WTC11 (cell line): ENCODE measurements at regions not wholly inside any gene's neighbourhood (a gene's known extent, or its start where the extent isn't known, plus 50 kb on each side); places are given as distances from the start of the nearest gene placed in this dataset.

ENCODE experiments used
- ATAC-seq: fragments of 200-7000 bp; cut with Tn5 transposase; 2 replicates; pipeline ENCODE4 v1.10.0; 2021; ENCODE audit warnings: mild to moderate bottlenecking, moderate library complexity
- CTCF ChIA-PET: fragments of 300-600 bp; sonication (Branson Sonifier 250); formaldehyde crosslinking; loops from one replicate; lab custom pipeline; 2021; ENCODE audit warnings: antibody characterized with exemption; lab: Charles Lee
- POLR2A ChIA-PET: fragments of 350-600 bp; sonication (Branson Sonifier 250); formaldehyde crosslinking; loops from one replicate; lab custom pipeline; 2021; ENCODE audit warnings: antibody characterized with exemption; lab: Charles Lee
- DNase-seq: peaks from one replicate; pipeline ENCODE4 v3.0.0; 2021; ENCODE audit warnings: low spot score
- H3K27ac Mint-ChIP-seq: 2 replicates; pipeline ENCODE4 v1.8.0; 2021; ENCODE audit warnings: mixed read lengths
- H3K27me3 Mint-ChIP-seq: 2 replicates; pipeline ENCODE4 v1.8.0; 2021; ENCODE audit warnings: low read depth, mild to moderate bottlenecking, moderate library complexity, mixed read lengths
- H3K36me3 Mint-ChIP-seq: 2 replicates; pipeline ENCODE4 v1.8.0; 2021; ENCODE audit warnings: mixed read lengths
- H3K4me1 Mint-ChIP-seq: 2 replicates; pipeline ENCODE4 v1.8.0; 2022; ENCODE audit warnings: mixed read lengths
- H3K4me3 Mint-ChIP-seq: 2 replicates; pipeline ENCODE4 v1.8.0; 2021; ENCODE audit warnings: mild to moderate bottlenecking, moderate library complexity, mixed read lengths
- H3K9me3 Mint-ChIP-seq: 2 replicates; pipeline ENCODE4 v1.8.0; 2021; ENCODE audit warnings: mixed read lengths
- ETV6 ChIP-seq: sonication (generic); formaldehyde crosslinking; IDR thresholded peaks from 2 replicates; pipeline ENCODE4 v1.8.1; 2022; ENCODE audit warnings: mild to moderate bottlenecking, missing genetic modification reagents
- GRHL2 ChIP-seq: fragments of 250-450 bp; sonication (Bioruptor Pico); IDR thresholded peaks from 2 replicates; pipeline ENCODE4 v1.8.0; 2022; ENCODE audit warnings: mild to moderate bottlenecking, moderate library complexity; ENCODE audit not compliant: insufficient replicate concordance, severe bottlenecking
- SP1 ChIP-seq: sonication (generic); formaldehyde crosslinking; conservative IDR thresholded peaks from 2 replicates; pipeline ENCODE4 v1.8.1; 2022; ENCODE audit warnings: missing genetic modification reagents
- TEAD1 ChIP-seq: sonication (generic); formaldehyde crosslinking; IDR thresholded peaks from 2 replicates; pipeline ENCODE4 v1.8.0; 2022; ENCODE audit warnings: mild to moderate bottlenecking, missing genetic modification reagents
- ZNF121 ChIP-seq: sonication (generic); formaldehyde crosslinking; IDR thresholded peaks from 2 replicates; pipeline ENCODE4 v1.8.0; 2023; ENCODE audit warnings: missing genetic modification reagents
- ZNF138 ChIP-seq: sonication (generic); formaldehyde crosslinking; conservative IDR thresholded peaks from 2 replicates; pipeline ENCODE4 v1.8.1; 2022; ENCODE audit warnings: mild to moderate bottlenecking, moderate library complexity, missing genetic modification reagents
- ZNF423 ChIP-seq: fragments of 250-450 bp; sonication (Bioruptor Pico); IDR thresholded peaks from 2 replicates; pipeline ENCODE4 v2.1.2; 2022; ENCODE audit warnings: mild to moderate bottlenecking, moderate library complexity
- TF ChIP-seq, protein P1 (sequence below): sonication (generic); formaldehyde crosslinking; IDR thresholded peaks from 2 replicates; pipeline ENCODE4 v1.8.0; 2022; ENCODE audit warnings: mild to moderate bottlenecking, missing genetic modification reagents
- TF ChIP-seq, protein P2 (sequence below): sonication (generic); formaldehyde crosslinking; IDR thresholded peaks from 2 replicates; pipeline ENCODE4 v1.8.1; 2023; ENCODE audit warnings: mild to moderate bottlenecking, missing genetic modification reagents
- TF ChIP-seq, protein P3 (sequence below): fragments of 250-450 bp; sonication (Bioruptor Pico); IDR thresholded peaks from 2 replicates; pipeline ENCODE4 v1.9.0; 2021; ENCODE audit warnings: mild to moderate bottlenecking
- TF ChIP-seq, protein P4 (sequence below): sonication (generic); formaldehyde crosslinking; IDR thresholded peaks from 2 replicates; pipeline ENCODE4 v1.8.1; 2022; ENCODE audit warnings: missing genetic modification reagents, borderline replicate concordance
- TF ChIP-seq, protein P5 (sequence below): fragments of 250-450 bp; sonication (Bioruptor Pico); IDR thresholded peaks from 2 replicates; pipeline ENCODE4 v1.9.0; 2021; ENCODE audit warnings: mild to moderate bottlenecking
- TF ChIP-seq, protein P6 (sequence below): fragments of 250-450 bp; sonication (Bioruptor Pico); IDR thresholded peaks from 2 replicates; pipeline ENCODE4 v1.9.0; 2021; ENCODE audit warnings: mild to moderate bottlenecking, borderline replicate concordance
- TF ChIP-seq, protein P7 (sequence below): sonication (generic); formaldehyde crosslinking; IDR thresholded peaks from 2 replicates; pipeline ENCODE4 v1.8.1; 2022; ENCODE audit warnings: low read depth, mild to moderate bottlenecking, moderate library complexity, missing genetic modification reagents, borderline replicate concordance
- TF ChIP-seq, protein P8 (sequence below): sonication (generic); formaldehyde crosslinking; IDR thresholded peaks from 2 replicates; pipeline ENCODE4 v1.8.1; 2023; ENCODE audit warnings: mild to moderate bottlenecking, missing genetic modification reagents, borderline replicate concordance

DNA sequence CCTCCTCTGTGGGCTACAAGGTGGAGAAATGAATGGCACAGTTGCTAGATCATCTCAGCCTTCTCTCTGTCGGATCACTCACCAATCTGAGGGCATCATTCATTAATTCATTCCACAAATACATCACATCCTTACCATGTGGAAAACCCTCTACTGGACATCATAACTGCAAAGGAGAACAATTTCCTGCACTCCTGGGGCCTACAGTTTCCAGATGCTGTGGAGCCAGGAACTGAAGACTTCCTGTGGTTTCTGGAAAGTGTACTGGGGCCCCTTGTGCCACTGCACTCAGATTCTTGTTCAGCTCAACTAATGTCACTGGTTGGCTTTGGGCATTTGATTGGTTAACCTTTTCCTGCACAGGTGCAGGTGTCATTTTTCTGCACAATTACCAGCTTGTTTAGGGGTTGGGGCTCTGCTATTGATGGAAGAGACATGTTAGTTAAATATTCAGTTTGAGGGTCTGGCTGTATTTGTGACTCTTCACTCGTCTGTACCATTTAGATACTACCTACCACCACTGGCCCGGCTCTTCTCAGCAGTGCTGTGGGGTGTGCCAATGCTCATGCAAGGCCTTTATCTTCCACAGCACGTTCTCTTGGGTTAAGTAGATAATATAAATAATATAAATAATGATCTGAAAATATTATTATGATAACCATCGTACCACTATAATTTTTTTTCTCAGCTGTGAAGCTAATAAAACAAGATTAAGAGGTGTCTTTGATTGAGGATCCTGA is 427.3 kb downstream of the TSN start:
- H3K4me1 Mint-ChIP-seq = peaks cover 6% of the 10 kb centered on the region
- ATAC-seq (no peak), DNase-seq (no peak)
- no peak overlapping the region for H3K27ac Mint-ChIP-seq
- CTCF ChIA-PET = no interaction called here
- TF ChIP-seq, protein P1, sequence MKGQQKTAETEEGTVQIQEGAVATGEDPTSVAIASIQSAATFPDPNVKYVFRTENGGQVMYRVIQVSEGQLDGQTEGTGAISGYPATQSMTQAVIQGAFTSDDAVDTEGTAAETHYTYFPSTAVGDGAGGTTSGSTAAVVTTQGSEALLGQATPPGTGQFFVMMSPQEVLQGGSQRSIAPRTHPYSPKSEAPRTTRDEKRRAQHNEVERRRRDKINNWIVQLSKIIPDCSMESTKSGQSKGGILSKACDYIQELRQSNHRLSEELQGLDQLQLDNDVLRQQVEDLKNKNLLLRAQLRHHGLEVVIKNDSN = no peak
- TF ChIP-seq, protein P2, sequence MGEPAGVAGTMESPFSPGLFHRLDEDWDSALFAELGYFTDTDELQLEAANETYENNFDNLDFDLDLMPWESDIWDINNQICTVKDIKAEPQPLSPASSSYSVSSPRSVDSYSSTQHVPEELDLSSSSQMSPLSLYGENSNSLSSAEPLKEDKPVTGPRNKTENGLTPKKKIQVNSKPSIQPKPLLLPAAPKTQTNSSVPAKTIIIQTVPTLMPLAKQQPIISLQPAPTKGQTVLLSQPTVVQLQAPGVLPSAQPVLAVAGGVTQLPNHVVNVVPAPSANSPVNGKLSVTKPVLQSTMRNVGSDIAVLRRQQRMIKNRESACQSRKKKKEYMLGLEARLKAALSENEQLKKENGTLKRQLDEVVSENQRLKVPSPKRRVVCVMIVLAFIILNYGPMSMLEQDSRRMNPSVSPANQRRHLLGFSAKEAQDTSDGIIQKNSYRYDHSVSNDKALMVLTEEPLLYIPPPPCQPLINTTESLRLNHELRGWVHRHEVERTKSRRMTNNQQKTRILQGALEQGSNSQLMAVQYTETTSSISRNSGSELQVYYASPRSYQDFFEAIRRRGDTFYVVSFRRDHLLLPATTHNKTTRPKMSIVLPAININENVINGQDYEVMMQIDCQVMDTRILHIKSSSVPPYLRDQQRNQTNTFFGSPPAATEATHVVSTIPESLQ (CRISPR knock-in tag) = no peak
- TF ChIP-seq, protein P3, sequence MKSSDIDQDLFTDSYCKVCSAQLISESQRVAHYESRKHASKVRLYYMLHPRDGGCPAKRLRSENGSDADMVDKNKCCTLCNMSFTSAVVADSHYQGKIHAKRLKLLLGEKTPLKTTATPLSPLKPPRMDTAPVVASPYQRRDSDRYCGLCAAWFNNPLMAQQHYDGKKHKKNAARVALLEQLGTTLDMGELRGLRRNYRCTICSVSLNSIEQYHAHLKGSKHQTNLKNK (CRISPR knock-in tag) = no peak
- TF ChIP-seq ZNF121 (no peak), ZNF138 (no peak)
- TF ChIP-seq, protein P4, sequence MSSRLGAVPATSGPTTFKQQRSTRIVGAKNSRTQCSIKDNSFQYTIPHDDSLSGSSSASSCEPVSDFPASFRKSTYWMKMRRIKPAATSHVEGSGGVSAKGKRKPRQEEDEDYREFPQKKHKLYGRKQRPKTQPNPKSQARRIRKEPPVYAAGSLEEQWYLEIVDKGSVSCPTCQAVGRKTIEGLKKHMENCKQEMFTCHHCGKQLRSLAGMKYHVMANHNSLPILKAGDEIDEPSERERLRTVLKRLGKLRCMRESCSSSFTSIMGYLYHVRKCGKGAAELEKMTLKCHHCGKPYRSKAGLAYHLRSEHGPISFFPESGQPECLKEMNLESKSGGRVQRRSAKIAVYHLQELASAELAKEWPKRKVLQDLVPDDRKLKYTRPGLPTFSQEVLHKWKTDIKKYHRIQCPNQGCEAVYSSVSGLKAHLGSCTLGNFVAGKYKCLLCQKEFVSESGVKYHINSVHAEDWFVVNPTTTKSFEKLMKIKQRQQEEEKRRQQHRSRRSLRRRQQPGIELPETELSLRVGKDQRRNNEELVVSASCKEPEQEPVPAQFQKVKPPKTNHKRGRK = no peak
- TF ChIP-seq, protein P5, sequence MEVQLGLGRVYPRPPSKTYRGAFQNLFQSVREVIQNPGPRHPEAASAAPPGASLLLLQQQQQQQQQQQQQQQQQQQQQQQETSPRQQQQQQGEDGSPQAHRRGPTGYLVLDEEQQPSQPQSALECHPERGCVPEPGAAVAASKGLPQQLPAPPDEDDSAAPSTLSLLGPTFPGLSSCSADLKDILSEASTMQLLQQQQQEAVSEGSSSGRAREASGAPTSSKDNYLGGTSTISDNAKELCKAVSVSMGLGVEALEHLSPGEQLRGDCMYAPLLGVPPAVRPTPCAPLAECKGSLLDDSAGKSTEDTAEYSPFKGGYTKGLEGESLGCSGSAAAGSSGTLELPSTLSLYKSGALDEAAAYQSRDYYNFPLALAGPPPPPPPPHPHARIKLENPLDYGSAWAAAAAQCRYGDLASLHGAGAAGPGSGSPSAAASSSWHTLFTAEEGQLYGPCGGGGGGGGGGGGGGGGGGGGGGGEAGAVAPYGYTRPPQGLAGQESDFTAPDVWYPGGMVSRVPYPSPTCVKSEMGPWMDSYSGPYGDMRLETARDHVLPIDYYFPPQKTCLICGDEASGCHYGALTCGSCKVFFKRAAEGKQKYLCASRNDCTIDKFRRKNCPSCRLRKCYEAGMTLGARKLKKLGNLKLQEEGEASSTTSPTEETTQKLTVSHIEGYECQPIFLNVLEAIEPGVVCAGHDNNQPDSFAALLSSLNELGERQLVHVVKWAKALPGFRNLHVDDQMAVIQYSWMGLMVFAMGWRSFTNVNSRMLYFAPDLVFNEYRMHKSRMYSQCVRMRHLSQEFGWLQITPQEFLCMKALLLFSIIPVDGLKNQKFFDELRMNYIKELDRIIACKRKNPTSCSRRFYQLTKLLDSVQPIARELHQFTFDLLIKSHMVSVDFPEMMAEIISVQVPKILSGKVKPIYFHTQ (CRISPR knock-in tag) = no peak
- TF ChIP-seq, protein P6, sequence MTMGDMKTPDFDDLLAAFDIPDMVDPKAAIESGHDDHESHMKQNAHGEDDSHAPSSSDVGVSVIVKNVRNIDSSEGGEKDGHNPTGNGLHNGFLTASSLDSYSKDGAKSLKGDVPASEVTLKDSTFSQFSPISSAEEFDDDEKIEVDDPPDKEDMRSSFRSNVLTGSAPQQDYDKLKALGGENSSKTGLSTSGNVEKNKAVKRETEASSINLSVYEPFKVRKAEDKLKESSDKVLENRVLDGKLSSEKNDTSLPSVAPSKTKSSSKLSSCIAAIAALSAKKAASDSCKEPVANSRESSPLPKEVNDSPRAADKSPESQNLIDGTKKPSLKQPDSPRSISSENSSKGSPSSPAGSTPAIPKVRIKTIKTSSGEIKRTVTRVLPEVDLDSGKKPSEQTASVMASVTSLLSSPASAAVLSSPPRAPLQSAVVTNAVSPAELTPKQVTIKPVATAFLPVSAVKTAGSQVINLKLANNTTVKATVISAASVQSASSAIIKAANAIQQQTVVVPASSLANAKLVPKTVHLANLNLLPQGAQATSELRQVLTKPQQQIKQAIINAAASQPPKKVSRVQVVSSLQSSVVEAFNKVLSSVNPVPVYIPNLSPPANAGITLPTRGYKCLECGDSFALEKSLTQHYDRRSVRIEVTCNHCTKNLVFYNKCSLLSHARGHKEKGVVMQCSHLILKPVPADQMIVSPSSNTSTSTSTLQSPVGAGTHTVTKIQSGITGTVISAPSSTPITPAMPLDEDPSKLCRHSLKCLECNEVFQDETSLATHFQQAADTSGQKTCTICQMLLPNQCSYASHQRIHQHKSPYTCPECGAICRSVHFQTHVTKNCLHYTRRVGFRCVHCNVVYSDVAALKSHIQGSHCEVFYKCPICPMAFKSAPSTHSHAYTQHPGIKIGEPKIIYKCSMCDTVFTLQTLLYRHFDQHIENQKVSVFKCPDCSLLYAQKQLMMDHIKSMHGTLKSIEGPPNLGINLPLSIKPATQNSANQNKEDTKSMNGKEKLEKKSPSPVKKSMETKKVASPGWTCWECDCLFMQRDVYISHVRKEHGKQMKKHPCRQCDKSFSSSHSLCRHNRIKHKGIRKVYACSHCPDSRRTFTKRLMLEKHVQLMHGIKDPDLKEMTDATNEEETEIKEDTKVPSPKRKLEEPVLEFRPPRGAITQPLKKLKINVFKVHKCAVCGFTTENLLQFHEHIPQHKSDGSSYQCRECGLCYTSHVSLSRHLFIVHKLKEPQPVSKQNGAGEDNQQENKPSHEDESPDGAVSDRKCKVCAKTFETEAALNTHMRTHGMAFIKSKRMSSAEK = no peak
- TF ChIP-seq, protein P7, sequence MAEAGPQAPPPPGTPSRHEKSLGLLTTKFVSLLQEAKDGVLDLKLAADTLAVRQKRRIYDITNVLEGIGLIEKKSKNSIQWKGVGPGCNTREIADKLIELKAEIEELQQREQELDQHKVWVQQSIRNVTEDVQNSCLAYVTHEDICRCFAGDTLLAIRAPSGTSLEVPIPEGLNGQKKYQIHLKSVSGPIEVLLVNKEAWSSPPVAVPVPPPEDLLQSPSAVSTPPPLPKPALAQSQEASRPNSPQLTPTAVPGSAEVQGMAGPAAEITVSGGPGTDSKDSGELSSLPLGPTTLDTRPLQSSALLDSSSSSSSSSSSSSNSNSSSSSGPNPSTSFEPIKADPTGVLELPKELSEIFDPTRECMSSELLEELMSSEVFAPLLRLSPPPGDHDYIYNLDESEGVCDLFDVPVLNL (CRISPR knock-in tag) = no peak
- peaks cover 37% of the 10 kb centered on the region for H3K9me3 Mint-ChIP-seq
- H3K4me3 Mint-ChIP-seq = no peak overlapping the region
- POLR2A ChIA-PET = no interaction called here
- H3K36me3 Mint-ChIP-seq = peaks cover 7% of the 10 kb centered on the region
- H3K27me3 Mint-ChIP-seq = peaks cover 2% of the 10 kb centered on the region; the same call in 1 of the 2 replicates

DNA sequence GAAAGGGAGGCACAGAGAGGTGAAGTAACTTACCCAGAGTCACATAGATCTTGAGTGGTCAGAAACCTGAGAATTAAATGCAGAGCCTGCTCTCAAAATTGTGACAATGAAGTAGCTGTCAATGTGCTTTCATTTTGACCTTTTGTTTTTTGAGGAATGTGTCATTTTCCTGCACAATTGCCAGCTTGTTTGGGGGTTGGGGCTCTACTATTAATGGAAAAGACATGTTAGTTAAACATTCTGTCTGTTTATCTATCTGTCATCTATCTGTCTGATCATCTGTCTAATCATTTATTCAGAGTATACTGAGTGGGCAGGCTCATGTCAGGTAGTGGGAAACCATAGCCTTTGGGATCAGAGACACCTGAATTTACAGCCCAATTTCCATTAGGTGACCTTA is 428.4 kb downstream of the TSN start:
- ChIA-PET CTCF (no interaction called here), POLR2A (no interaction called here)
- ATAC-seq (no peak), DNase-seq (no peak)
- Mint-ChIP-seq H3K27me3 (peaks cover 2% of the 10 kb centered on the region; the same call in 1 of the 2 replicates), H3K9me3 (peaks cover 31% of the 10 kb centered on the region), H3K27ac (no peak overlapping the region), H3K36me3 (peaks cover 7% of the 10 kb centered on the region), H3K4me1 (peaks cover 6% of the 10 kb centered on the region), H3K4me3 (no peak overlapping the region)
- TF ChIP-seq ETV6 (CRISPR knock-in tag) = no peak
- TF ChIP-seq ZNF423 (CRISPR knock-in tag) = no peak
- TF ChIP-seq, protein P7 (CRISPR knock-in tag) = no peak
- TF ChIP-seq GRHL2 (CRISPR knock-in tag) = no peak
- no peak for TF ChIP-seq TEAD1 (CRISPR knock-in tag)
- TF ChIP-seq SP1 (CRISPR knock-in tag) = no peak
- TF ChIP-seq, protein P8, sequence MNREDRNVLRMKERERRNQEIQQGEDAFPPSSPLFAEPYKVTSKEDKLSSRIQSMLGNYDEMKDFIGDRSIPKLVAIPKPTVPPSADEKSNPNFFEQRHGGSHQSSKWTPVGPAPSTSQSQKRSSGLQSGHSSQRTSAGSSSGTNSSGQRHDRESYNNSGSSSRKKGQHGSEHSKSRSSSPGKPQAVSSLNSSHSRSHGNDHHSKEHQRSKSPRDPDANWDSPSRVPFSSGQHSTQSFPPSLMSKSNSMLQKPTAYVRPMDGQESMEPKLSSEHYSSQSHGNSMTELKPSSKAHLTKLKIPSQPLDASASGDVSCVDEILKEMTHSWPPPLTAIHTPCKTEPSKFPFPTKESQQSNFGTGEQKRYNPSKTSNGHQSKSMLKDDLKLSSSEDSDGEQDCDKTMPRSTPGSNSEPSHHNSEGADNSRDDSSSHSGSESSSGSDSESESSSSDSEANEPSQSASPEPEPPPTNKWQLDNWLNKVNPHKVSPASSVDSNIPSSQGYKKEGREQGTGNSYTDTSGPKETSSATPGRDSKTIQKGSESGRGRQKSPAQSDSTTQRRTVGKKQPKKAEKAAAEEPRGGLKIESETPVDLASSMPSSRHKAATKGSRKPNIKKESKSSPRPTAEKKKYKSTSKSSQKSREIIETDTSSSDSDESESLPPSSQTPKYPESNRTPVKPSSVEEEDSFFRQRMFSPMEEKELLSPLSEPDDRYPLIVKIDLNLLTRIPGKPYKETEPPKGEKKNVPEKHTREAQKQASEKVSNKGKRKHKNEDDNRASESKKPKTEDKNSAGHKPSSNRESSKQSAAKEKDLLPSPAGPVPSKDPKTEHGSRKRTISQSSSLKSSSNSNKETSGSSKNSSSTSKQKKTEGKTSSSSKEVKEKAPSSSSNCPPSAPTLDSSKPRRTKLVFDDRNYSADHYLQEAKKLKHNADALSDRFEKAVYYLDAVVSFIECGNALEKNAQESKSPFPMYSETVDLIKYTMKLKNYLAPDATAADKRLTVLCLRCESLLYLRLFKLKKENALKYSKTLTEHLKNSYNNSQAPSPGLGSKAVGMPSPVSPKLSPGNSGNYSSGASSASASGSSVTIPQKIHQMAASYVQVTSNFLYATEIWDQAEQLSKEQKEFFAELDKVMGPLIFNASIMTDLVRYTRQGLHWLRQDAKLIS = no peak
